ENCODE measurements at regions not wholly inside any gene's neighbourhood (a gene's known extent, or its start where the extent isn't known, plus 50 kb on each side); places are given as distances from the start of the nearest gene placed in this dataset.

- TF ChIP-seq, protein P1, sequence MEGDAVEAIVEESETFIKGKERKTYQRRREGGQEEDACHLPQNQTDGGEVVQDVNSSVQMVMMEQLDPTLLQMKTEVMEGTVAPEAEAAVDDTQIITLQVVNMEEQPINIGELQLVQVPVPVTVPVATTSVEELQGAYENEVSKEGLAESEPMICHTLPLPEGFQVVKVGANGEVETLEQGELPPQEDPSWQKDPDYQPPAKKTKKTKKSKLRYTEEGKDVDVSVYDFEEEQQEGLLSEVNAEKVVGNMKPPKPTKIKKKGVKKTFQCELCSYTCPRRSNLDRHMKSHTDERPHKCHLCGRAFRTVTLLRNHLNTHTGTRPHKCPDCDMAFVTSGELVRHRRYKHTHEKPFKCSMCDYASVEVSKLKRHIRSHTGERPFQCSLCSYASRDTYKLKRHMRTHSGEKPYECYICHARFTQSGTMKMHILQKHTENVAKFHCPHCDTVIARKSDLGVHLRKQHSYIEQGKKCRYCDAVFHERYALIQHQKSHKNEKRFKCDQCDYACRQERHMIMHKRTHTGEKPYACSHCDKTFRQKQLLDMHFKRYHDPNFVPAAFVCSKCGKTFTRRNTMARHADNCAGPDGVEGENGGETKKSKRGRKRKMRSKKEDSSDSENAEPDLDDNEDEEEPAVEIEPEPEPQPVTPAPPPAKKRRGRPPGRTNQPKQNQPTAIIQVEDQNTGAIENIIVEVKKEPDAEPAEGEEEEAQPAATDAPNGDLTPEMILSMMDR (IDR thresholded peaks at IDR 0.05), result no peak
- no peak for TF ChIP-seq EZH2phosphoT487 (IDR thresholded peaks at IDR 0.05)
- no peak for TF ChIP-seq EZH2 (IDR thresholded peaks at IDR 0.05)
Observed at GRCh38 chr4:103359900-103360299, 161.8 kb upstream of the CENPE start.

All from neural progenitor cell (in vitro differentiated cells).